DOHH2 (cell line): ENCODE measurements at regions not wholly inside any gene's neighbourhood (a gene's known extent, or its start where the extent isn't known, plus 50 kb on each side); places are given as distances from the start of the nearest gene placed in this dataset.

Source experiments
- EZH2phosphoT487 ChIP-seq: fragments of 200-600 bp; sonication (generic); IDR thresholded peaks from 2 replicates; pipeline ENCODE4 v1.6.1; 2017; ENCODE audit warnings: borderline replicate concordance, mild to moderate bottlenecking, antibody characterized with exemption, low read length, moderate library complexity, mixed read lengths
- TF ChIP-seq, protein P1 (sequence below): fragments of 200-600 bp; sonication (generic); IDR thresholded peaks from one replicate; pipeline ENCODE4 v1.5.1; 2014; ENCODE audit warnings: antibody characterized with exemption, mild to moderate bottlenecking, low read depth, low read length; ENCODE audit not compliant: poor library complexity, severe bottlenecking

GRCh38 chr4:108366716-108367115 lies 198.0 kb upstream of the LEF1 start:
- TF ChIP-seq, protein P1, sequence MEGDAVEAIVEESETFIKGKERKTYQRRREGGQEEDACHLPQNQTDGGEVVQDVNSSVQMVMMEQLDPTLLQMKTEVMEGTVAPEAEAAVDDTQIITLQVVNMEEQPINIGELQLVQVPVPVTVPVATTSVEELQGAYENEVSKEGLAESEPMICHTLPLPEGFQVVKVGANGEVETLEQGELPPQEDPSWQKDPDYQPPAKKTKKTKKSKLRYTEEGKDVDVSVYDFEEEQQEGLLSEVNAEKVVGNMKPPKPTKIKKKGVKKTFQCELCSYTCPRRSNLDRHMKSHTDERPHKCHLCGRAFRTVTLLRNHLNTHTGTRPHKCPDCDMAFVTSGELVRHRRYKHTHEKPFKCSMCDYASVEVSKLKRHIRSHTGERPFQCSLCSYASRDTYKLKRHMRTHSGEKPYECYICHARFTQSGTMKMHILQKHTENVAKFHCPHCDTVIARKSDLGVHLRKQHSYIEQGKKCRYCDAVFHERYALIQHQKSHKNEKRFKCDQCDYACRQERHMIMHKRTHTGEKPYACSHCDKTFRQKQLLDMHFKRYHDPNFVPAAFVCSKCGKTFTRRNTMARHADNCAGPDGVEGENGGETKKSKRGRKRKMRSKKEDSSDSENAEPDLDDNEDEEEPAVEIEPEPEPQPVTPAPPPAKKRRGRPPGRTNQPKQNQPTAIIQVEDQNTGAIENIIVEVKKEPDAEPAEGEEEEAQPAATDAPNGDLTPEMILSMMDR = no peak
- no peak for TF ChIP-seq EZH2phosphoT487
